GM18511 (cell line): ENCODE measurements at regions not wholly inside any gene's neighbourhood (a gene's known extent, or its start where the extent isn't known, plus 50 kb on each side); places are given as distances from the start of the nearest gene placed in this dataset.

ENCODE experiments used
- ATAC-seq: cut with Tn5 transposase; IDR thresholded peaks from one replicate; pipeline ENCODE4 v1.9.1; 2021; ENCODE audit warnings: mild to moderate bottlenecking, moderate library complexity; ENCODE audit not compliant: unreplicated experiment

GRCh38 chr11:11789735-11790369 lies 51.9 kb upstream of the USP47 start:
- no peak for ATAC-seq

GRCh38 chr11:11788063-11788710 lies 53.6 kb upstream of the USP47 start:
- peak; percentile 18 for ATAC-seq

GRCh38 chr11:11787305-11788062 lies 54.3 kb upstream of the USP47 start:
- peak; percentile 72 for ATAC-seq

GRCh38 chr11:11786771-11787170 lies 55.0 kb upstream of the USP47 start:
- no peak for ATAC-seq

GRCh38 chr11:11786234-11786633 lies 55.5 kb upstream of the USP47 start:
- ATAC-seq, result no peak

GRCh38 chr11:11782532-11783110 lies 59.2 kb upstream of the USP47 start:
- ATAC-seq, result no peak

- ATAC-seq, result no peak
These were observed 60.9 kb upstream of the USP47 start for GRCh38 chr11:11780858-11781257.

- ATAC-seq, result no peak
These were observed 61.8 kb upstream of the USP47 start for GRCh38 chr11:11779975-11780374.

- ATAC-seq, result no peak
These were observed 63.9 kb upstream of the USP47 start for GRCh38 chr11:11777897-11778296.

GRCh38 chr11:11776714-11777113 lies 65.1 kb upstream of the USP47 start:
- ATAC-seq, result no peak

GRCh38 chr11:11774928-11775327 lies 66.8 kb upstream of the USP47 start:
- ATAC-seq, result no peak

GRCh38 chr11:11772865-11773515 lies 68.8 kb upstream of the USP47 start:
- no peak for ATAC-seq

- ATAC-seq, result no peak
These were observed 70.8 kb upstream of the USP47 start for GRCh38 chr11:11770921-11771486.

GRCh38 chr11:11770296-11770695 lies 71.5 kb upstream of the USP47 start:
- ATAC-seq, result no peak

- no peak for ATAC-seq
These were observed 72.0 kb upstream of the USP47 start for GRCh38 chr11:11769782-11770181.

GRCh38 chr11:11769362-11769761 lies 72.4 kb upstream of the USP47 start:
- no peak for ATAC-seq

- ATAC-seq, result no peak
These were observed 77.4 kb upstream of the USP47 start for GRCh38 chr11:11764423-11764803.

GRCh38 chr11:11763796-11764422 lies 77.9 kb upstream of the USP47 start:
- no peak for ATAC-seq

- no peak for ATAC-seq
These were observed 80.9 kb upstream of the USP47 start for GRCh38 chr11:11760838-11761237.

GRCh38 chr11:11758603-11759196 lies 83.1 kb upstream of the USP47 start:
- ATAC-seq, result no peak
